ENCODE measurements at regions not wholly inside any gene's neighbourhood (a gene's known extent, or its start where the extent isn't known, plus 50 kb on each side); places are given as distances from the start of the nearest gene placed in this dataset.

DNA sequence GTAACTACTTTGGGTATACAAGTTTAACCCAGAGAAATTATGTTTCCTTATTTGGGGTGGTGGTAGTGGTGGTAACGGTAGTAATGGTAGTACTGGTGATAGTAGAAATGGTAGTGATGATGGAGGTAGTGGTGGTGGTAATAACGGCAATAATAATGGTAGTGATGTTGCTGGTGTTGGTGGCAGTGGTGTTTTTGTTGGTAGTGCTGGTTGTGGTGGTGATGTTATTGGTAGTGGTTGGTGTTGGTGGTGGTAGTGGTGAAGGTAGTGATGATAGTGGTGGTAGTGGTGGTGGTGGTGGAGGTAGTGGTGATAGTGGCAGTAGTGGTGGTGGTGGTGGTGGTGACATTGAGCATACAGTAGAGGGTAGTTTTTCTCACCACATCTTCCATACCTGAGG is 95.6 kb downstream of the TMEM30B start:
- ChIA-PET POLR2A (no interaction called here), CTCF (interaction anchor here (1.0 kb wide), 1 partner anchor 30 kb away, joined by 4 read pairs; no protein-coding TSS in a partner anchor)
- TF ChIP-seq, protein P1, sequence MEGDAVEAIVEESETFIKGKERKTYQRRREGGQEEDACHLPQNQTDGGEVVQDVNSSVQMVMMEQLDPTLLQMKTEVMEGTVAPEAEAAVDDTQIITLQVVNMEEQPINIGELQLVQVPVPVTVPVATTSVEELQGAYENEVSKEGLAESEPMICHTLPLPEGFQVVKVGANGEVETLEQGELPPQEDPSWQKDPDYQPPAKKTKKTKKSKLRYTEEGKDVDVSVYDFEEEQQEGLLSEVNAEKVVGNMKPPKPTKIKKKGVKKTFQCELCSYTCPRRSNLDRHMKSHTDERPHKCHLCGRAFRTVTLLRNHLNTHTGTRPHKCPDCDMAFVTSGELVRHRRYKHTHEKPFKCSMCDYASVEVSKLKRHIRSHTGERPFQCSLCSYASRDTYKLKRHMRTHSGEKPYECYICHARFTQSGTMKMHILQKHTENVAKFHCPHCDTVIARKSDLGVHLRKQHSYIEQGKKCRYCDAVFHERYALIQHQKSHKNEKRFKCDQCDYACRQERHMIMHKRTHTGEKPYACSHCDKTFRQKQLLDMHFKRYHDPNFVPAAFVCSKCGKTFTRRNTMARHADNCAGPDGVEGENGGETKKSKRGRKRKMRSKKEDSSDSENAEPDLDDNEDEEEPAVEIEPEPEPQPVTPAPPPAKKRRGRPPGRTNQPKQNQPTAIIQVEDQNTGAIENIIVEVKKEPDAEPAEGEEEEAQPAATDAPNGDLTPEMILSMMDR (IDR thresholded peaks at IDR 0.05; ENCODE audit: insufficient read depth, low read length, missing control alignments), result no peak
- no peak for DNase-seq (ENCODE audit: low read depth, low spot score)
- H3K4me3 ChIP-seq (ENCODE audit: low read depth, low read length), result no peak overlapping the region

GRCh38 chr14:61184112-61184511 is 97.0 kb downstream of the TMEM30B start:
- no peak overlapping the region for H3K4me3 ChIP-seq (ENCODE audit: low read depth, low read length)
- ChIA-PET POLR2A (interaction anchor here (0.5 kb wide), 1 partner anchor 1700 kb away, joined by 3 read pairs; the partner anchor contains the start of genes JKAMP and L3HYPDH), CTCF (no interaction called here)
- DNase-seq (ENCODE audit: low read depth, low spot score), result peak; percentile 60
- TF ChIP-seq, protein P1 (IDR thresholded peaks at IDR 0.05; ENCODE audit: insufficient read depth, low read length, missing control alignments), result no peak

- H3K4me3 ChIP-seq (ENCODE audit: low read depth, low read length), result no peak overlapping the region
- ChIA-PET CTCF (interaction anchor here (0.7 kb wide), 1 partner anchor 526 kb away, joined by 3 read pairs; no protein-coding TSS in a partner anchor), POLR2A (interaction anchor here (0.5 to 1.3 kb wide), 2 partner anchors 37 to 1699 kb away, joined by 3 read pairs; partner anchors contain the start of genes JKAMP and L3HYPDH)
- TF ChIP-seq, protein P1 (IDR thresholded peaks at IDR 0.05; ENCODE audit: insufficient read depth, low read length, missing control alignments), result no peak
- DNase-seq (ENCODE audit: low read depth, low spot score), result no peak
Measured at GRCh38 chr14:61183196-61183885, 97.8 kb downstream of the TMEM30B start.

- CTCF ChIA-PET, result no interaction called here
- no peak for DNase-seq (ENCODE audit: low read depth, low spot score)
- no peak overlapping the region for H3K4me3 ChIP-seq (ENCODE audit: low read depth, low read length)
- POLR2A ChIA-PET, result no interaction called here
- TF ChIP-seq, protein P1 (IDR thresholded peaks at IDR 0.05; ENCODE audit: insufficient read depth, low read length, missing control alignments), result no peak
Measured at GRCh38 chr14:61179796-61180398, 101.2 kb downstream of the TMEM30B start.

DNA sequence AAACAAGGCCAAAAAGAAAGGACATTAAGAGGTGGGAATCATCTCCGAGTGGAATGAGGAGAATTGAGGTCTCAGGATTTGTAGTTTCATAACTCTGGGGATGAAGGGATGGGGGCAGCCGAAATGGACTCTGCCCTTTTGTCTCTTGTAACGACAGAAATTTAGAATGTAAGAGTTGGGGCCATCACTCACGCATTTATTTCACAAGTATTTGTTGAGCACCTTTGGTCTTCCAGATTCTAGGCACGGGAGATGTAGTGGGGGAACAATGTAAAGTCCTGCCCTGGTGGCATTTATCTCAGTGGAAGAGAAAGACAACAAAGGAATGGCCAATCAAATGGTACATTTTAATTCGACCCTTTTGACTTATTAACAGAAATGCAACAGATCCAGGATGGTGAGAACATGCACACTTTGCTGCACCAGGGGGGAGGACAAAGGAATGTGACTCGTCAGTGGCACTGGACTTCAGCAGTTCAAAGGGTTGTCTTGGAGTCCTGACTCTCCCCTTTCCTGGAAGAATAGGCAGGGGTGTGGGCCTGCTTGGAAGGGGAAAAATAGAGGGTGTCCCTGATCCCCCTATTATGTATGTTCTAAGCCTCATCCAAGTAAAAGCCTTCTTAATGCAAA is 102.0 kb downstream of the TMEM30B start:
- no peak overlapping the region for H3K4me3 ChIP-seq (ENCODE audit: low read depth, low read length)
- POLR2A ChIA-PET, result no interaction called here
- no peak for DNase-seq (ENCODE audit: low read depth, low spot score)
- TF ChIP-seq, protein P1 (IDR thresholded peaks at IDR 0.05; ENCODE audit: insufficient read depth, low read length, missing control alignments), result no peak
- CTCF ChIA-PET, result no interaction called here

Data from AG04449 (cell line).